ENCODE measurements at regions not wholly inside any gene's neighbourhood (a gene's known extent, or its start where the extent isn't known, plus 50 kb on each side); places are given as distances from the start of the nearest gene placed in this dataset.

GRCh38 chr6:100182313-100182712, 188.3 kb upstream of the MCHR2 start:
- no peaks in the 10 kb centered on the region for H3K27me3 ChIP-seq
- intact Hi-C loops (cut with DNase I), result no loop called here

GRCh38 chr6:100181309-100181708, 187.3 kb upstream of the MCHR2 start:
- TF ChIP-seq CTCF (IDR thresholded peaks at IDR 0.05), result no peak
- FAIRE-seq (no peak), ATAC-seq (no peak), DNase-seq (no peak)
- Histone ChIP-seq H3K4me3 (no peak overlapping the region), H3K27me3 (no peaks in the 10 kb centered on the region), H3K9me3 (no peaks in the 10 kb centered on the region), H3K4me1 (peaks cover 0 to under 1% (median 0%) of the 10 kb centered on the region in 3 donors), H3K36me3 (no peaks in the 10 kb centered on the region), H3K27ac (no peak overlapping the region)
- WGBS, 2 donors, result 60 to 74% methylated on average over 3 of the region's 3 CpGs
- intact Hi-C loops (cut with DNase I), result no loop called here

More at GRCh38 chr6:100182313-100182712, 188.3 kb upstream of the MCHR2 start:
- no peak overlapping the region for H3K27ac ChIP-seq
- H3K9me3 ChIP-seq, result no peaks in the 10 kb centered on the region
- H3K4me1 ChIP-seq, result no peaks in the 10 kb centered on the region
- H3K4me3 ChIP-seq, result no peak overlapping the region
- ATAC-seq (no peak), DNase-seq (no peak), FAIRE-seq (no peak)
- no peaks in the 10 kb centered on the region for H3K36me3 ChIP-seq
- 60 to 79% methylated on average over 1 of the region's 1 CpG for WGBS, 2 donors
- TF ChIP-seq CTCF (IDR thresholded peaks at IDR 0.05), result no peak

GRCh38 chr6:100179576-100179975, 185.6 kb upstream of the MCHR2 start:
- Histone ChIP-seq H3K4me3 (no peak overlapping the region), H3K9me3 (no peaks in the 10 kb centered on the region), H3K4me1 (peaks cover 0 to 8% (median 4%) of the 10 kb centered on the region in 3 donors), H3K27me3 (no peaks in the 10 kb centered on the region), H3K36me3 (no peaks in the 10 kb centered on the region), H3K27ac (no peak overlapping the region)
- FAIRE-seq, result no peak
- ATAC-seq, result no peak
- WGBS, 2 donors, result 91 to 100% methylated on average over 1 of the region's 1 CpG
- intact Hi-C loops (cut with DNase I), result no loop called here
- no peak for DNase-seq
- no peak for TF ChIP-seq CTCF (IDR thresholded peaks at IDR 0.05)

GRCh38 chr6:100177956-100178355, 183.9 kb upstream of the MCHR2 start:
- ATAC-seq, result no peak
- no peaks in the 10 kb centered on the region for H3K27me3 ChIP-seq
- intact Hi-C loops (cut with DNase I), result no loop called here
- no peaks in the 10 kb centered on the region for H3K36me3 ChIP-seq
- DNase-seq, result no peak
- no peaks in the 10 kb centered on the region for H3K9me3 ChIP-seq
- H3K27ac ChIP-seq, result no peak overlapping the region
- TF ChIP-seq CTCF (IDR thresholded peaks at IDR 0.05), result no peak
- H3K4me1 ChIP-seq, result peaks cover 0 to 8% (median 4%) of the 10 kb centered on the region in 3 donors
- H3K4me3 ChIP-seq, result no peak overlapping the region
- WGBS, 2 donors, result 19 to 20% methylated on average over 1 of the region's 1 CpG
- FAIRE-seq, result no peak

GRCh38 chr6:100176951-100177710, 183.1 kb upstream of the MCHR2 start:
- Histone ChIP-seq H3K27ac (no peak overlapping the region), H3K27me3 (no peaks in the 10 kb centered on the region), H3K4me1 (peaks cover 0 to 8% (median 4%) of the 10 kb centered on the region in 3 donors), H3K36me3 (no peaks in the 10 kb centered on the region), H3K9me3 (no peaks in the 10 kb centered on the region), H3K4me3 (no peak overlapping the region)
- DNase-seq (no peak), ATAC-seq (no peak), FAIRE-seq (no peak)
- 85% methylated on average over 4 of the region's 4 CpGs for WGBS, 2 donors
- no peak for TF ChIP-seq CTCF (IDR thresholded peaks at IDR 0.05)
- intact Hi-C loops (cut with DNase I), result no loop called here
